KMS-11 (cell line): ENCODE measurements at regions not wholly inside any gene's neighbourhood (a gene's known extent, or its start where the extent isn't known, plus 50 kb on each side); places are given as distances from the start of the nearest gene placed in this dataset.

Source experiments
- H2AFZ ChIP-seq: fragments of 200-600 bp; sonication (generic); 2 replicates; pipeline ENCODE4 v1.6.1; 2016; ENCODE audit warnings: antibody characterized with exemption, mixed run types, low read depth
- H3K27ac ChIP-seq: fragments of 200-600 bp; sonication (generic); 2 replicates; pipeline ENCODE4 v1.6.1; 2016; ENCODE audit warnings: mild to moderate bottlenecking, mixed run types
- H3K27me3 ChIP-seq: fragments of 200-600 bp; sonication (generic); 2 replicates; pipeline ENCODE4 v1.6.1; 2017; ENCODE audit warnings: mild to moderate bottlenecking, low read depth, mixed run types, moderate library complexity; ENCODE audit not compliant: insufficient read depth
- H3K36me3 ChIP-seq: fragments of 200-600 bp; sonication (generic); 2 replicates; pipeline ENCODE4 v1.6.1; 2017; ENCODE audit warnings: mild to moderate bottlenecking, mixed run types; ENCODE audit not compliant: insufficient read depth
- H3K4me1 ChIP-seq: fragments of 200-600 bp; sonication (generic); 2 replicates; pipeline ENCODE4 v1.6.1; 2016; ENCODE audit warnings: mild to moderate bottlenecking, low read depth, mixed run types; ENCODE audit not compliant: poor library complexity, severe bottlenecking
- H3K4me2 ChIP-seq: fragments of 200-600 bp; sonication (generic); 2 replicates; pipeline ENCODE4 v1.7.0; 2016; ENCODE audit warnings: mild to moderate bottlenecking, mixed run types
- H3K4me3 ChIP-seq: fragments of 200-600 bp; sonication (generic); IDR thresholded peaks from 2 replicates; pipeline ENCODE4 v1.6.1; 2017; ENCODE audit warnings: low read depth, low read length, mixed read lengths; ENCODE audit not compliant: insufficient read depth
- H3K79me2 ChIP-seq: fragments of 200-600 bp; sonication (generic); 2 replicates; pipeline ENCODE4 v1.6.1; 2016; ENCODE audit warnings: low read depth, mixed run types; ENCODE audit not compliant: insufficient read depth
- H3K9ac ChIP-seq: fragments of 200-600 bp; sonication (generic); 2 replicates; pipeline ENCODE4 v1.6.1; 2016; ENCODE audit warnings: mild to moderate bottlenecking, mixed run types
- H4K20me1 ChIP-seq: fragments of 200-600 bp; sonication (generic); 2 replicates; pipeline ENCODE4 v1.6.1; 2016; ENCODE audit warnings: mild to moderate bottlenecking, mixed run types; ENCODE audit not compliant: insufficient read depth
- TF ChIP-seq, protein P1 (sequence below): fragments of 200-600 bp; sonication (generic); conservative IDR thresholded peaks from 2 replicates; pipeline ENCODE4 v1.6.1; 2017; ENCODE audit warnings: low read depth, mild to moderate bottlenecking, antibody characterized with exemption, low read length, moderate library complexity, mixed read lengths

DNA sequence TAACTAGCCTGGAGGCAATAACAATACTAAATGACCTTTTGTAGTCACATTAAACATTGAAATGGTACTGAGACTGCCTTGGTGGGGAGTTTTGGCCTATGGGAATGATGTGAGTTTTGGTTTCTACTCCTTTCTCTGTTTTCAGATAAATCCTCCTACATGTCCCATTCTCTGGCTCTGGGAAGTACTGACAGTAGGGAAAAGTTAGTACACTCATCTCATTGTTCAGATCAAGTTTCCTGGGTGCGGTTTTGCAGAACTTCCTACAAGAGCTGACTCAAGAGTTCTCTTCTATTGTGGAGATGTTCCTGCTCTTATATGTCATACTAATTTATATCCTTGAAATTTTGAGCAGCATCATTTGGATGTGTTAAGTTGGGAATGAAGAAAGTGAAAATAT lies 74.2 kb upstream of the MACF1 start:
- Histone ChIP-seq H3K4me2 (no peak overlapping the region), H3K27ac (no peak overlapping the region), H3K4me3 (no peak overlapping the region), H3K4me1 (peaks cover 19% of the 10 kb centered on the region), H4K20me1 (no peaks in the 10 kb centered on the region), H3K27me3 (no peaks in the 10 kb centered on the region), H3K36me3 (no peaks in the 10 kb centered on the region), H2AFZ (no peak overlapping the region), H3K9ac (no peak overlapping the region), H3K79me2 (no peaks in the 10 kb centered on the region)
- TF ChIP-seq, protein P1, sequence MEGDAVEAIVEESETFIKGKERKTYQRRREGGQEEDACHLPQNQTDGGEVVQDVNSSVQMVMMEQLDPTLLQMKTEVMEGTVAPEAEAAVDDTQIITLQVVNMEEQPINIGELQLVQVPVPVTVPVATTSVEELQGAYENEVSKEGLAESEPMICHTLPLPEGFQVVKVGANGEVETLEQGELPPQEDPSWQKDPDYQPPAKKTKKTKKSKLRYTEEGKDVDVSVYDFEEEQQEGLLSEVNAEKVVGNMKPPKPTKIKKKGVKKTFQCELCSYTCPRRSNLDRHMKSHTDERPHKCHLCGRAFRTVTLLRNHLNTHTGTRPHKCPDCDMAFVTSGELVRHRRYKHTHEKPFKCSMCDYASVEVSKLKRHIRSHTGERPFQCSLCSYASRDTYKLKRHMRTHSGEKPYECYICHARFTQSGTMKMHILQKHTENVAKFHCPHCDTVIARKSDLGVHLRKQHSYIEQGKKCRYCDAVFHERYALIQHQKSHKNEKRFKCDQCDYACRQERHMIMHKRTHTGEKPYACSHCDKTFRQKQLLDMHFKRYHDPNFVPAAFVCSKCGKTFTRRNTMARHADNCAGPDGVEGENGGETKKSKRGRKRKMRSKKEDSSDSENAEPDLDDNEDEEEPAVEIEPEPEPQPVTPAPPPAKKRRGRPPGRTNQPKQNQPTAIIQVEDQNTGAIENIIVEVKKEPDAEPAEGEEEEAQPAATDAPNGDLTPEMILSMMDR: no peak

DNA sequence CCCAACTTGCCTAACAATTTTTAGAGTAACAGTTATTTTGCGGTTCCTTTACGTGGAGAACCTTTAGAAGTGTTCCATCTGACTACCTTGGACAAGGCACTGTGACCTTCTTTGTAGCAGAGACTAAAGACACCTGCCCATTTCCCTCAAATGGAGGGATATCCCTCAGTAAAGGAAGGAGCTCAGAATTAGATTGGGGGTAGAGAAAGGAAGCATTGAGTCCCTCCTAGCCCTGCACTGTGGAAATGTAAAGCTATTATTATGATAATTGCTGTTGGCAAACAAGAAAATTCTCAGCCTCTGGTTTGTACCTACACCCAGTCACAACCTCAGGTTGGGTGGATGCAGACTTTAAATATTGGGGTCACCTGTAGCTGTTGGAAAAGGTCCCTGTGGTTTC lies 72.6 kb upstream of the MACF1 start:
- TF ChIP-seq, protein P1: no peak
- Histone ChIP-seq H3K4me3 (no peak overlapping the region), H3K27me3 (no peaks in the 10 kb centered on the region), H3K4me2 (no peak overlapping the region), H3K27ac (no peak overlapping the region), H3K36me3 (no peaks in the 10 kb centered on the region), H4K20me1 (no peaks in the 10 kb centered on the region), H3K4me1 (peaks cover 19% of the 10 kb centered on the region), H3K79me2 (no peaks in the 10 kb centered on the region), H3K9ac (no peak overlapping the region), H2AFZ (no peak overlapping the region)

DNA sequence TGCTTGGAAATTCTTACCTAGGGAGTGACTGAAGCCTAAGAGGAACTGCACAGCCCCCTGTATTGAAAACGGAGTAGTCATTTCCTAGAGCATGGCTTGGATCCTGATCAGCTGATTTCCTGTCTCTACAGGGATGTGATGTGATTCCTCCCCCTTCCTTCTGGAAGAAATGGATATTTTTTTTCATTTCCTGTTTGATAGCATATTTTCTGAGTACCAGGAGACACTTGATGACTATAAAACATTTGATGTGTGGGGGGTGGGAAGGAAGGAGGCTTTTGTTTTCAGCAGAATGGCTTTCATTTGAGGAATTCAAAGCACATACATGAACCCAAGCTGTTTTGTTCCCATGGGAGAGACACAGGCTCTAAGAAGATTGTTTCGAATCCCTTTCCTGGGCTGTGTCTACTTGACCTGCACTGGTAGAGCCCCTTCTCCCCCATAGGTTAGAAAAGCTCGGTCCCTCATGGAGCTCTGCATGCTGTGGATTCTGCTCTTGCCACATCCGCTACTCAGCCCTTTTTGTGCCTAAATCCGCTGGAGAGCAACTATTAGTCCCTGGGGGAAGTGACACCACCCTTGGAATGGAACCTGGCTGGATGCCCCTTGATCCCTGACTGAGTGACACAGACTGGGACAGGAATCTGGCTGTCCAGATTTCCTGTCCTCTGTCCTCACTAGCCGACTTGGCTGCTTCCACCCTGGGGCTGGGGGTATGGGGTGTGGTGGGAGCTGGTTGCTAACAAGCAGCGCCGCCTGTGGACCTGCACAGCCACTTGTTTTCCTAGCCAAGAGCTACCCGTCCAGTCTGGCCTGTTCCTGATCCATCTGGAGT lies 71.8 kb upstream of the MACF1 start:
- Histone ChIP-seq H3K9ac (no peak overlapping the region), H3K4me2 (no peak overlapping the region), H2AFZ (no peak overlapping the region), H3K4me3 (no peak overlapping the region), H4K20me1 (no peaks in the 10 kb centered on the region), H3K79me2 (0 out of 2 replicates have a peak, but pooled peaks cover 3% of the 10 kb centered on the region), H3K27me3 (no peaks in the 10 kb centered on the region), H3K4me1 (peaks cover 19% of the 10 kb centered on the region), H3K36me3 (no peaks in the 10 kb centered on the region), H3K27ac (no peak overlapping the region)
- TF ChIP-seq, protein P1: no peak

DNA sequence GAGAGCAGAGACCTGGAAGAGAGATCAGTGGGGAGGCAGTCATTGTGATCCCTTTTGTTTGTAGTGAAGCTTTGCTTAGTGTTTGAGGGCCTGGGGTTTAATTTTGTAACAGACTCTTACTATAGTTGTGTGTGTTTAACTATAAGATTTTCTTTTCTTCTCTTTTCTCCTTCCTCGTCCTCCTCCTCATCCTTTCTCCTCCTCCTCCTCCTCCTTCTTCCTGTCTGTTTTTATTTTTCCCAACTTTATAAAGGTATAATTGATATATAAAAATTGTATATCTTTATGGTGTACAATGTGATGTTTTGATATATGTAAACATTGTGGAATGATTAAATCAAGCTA lies 71.2 kb upstream of the MACF1 start:
- Histone ChIP-seq H3K36me3 (no peaks in the 10 kb centered on the region), H3K4me1 (peaks cover 19% of the 10 kb centered on the region), H2AFZ (no peak overlapping the region), H3K27me3 (no peaks in the 10 kb centered on the region), H3K79me2 (0 out of 2 replicates have a peak, but pooled peaks cover 3% of the 10 kb centered on the region), H3K4me3 (no peak overlapping the region), H3K4me2 (no peak overlapping the region), H4K20me1 (no peaks in the 10 kb centered on the region), H3K27ac (no peak overlapping the region), H3K9ac (no peak overlapping the region)
- TF ChIP-seq, protein P1: no peak
